Ectodermal cell (in vitro differentiated cells): ENCODE measurements at regions not wholly inside any gene's neighbourhood (a gene's known extent, or its start where the extent isn't known, plus 50 kb on each side); places are given as distances from the start of the nearest gene placed in this dataset.

Source experiments
- H3K27ac ChIP-seq: 2 replicates; pipeline ENCODE4 v1.7.0; 2013; ENCODE audit warnings: mild to moderate bottlenecking, low read depth, low read length; ENCODE audit not compliant: insufficient read depth, poor library complexity, severe bottlenecking
- H3K27me3 ChIP-seq: 2 replicates; pipeline ENCODE4 v1.7.0; 2013; ENCODE audit warnings: mild to moderate bottlenecking, low read length; ENCODE audit not compliant: insufficient read depth, control insufficient read depth, poor library complexity, severe bottlenecking
- H3K36me3 ChIP-seq: one replicate; pipeline ENCODE4 v1.7.0; 2013; ENCODE audit warnings: low read length; ENCODE audit not compliant: control insufficient read depth, insufficient read depth
- H3K4me1 ChIP-seq: one replicate; pipeline ENCODE4 v1.7.0; 2013; ENCODE audit warnings: low read length; ENCODE audit not compliant: control insufficient read depth, insufficient read depth
- H3K4me3 ChIP-seq: 2 replicates; pipeline ENCODE4 v1.7.0; 2013; ENCODE audit warnings: low read depth, low read length, control low read depth; ENCODE audit not compliant: insufficient read depth
- H3K9me3 ChIP-seq: 2 replicates; pipeline ENCODE4 v1.7.0; 2013; ENCODE audit warnings: mild to moderate bottlenecking, low read length, moderate library complexity; ENCODE audit not compliant: control insufficient read depth
- WGBS, 2 experiments: methylation state at CpG; one replicate each; pipeline ENCODE4 v1.1.7; 2013; ENCODE audit warnings: missing lambda C conversion rate in 2 of 2; 5-methylcytosine and 5-hydroxymethylcytosine counted together

GRCh38 chr2:7672027-7672684 lies 754.9 kb downstream of the RNF144A start:
- Histone ChIP-seq H3K4me1 (no peaks in the 10 kb centered on the region), H3K27me3 (no peaks in the 10 kb centered on the region), H3K4me3 (no peak overlapping the region), H3K27ac (no peak overlapping the region), H3K9me3 (peaks cover 2% of the 10 kb centered on the region), H3K36me3 (no peaks in the 10 kb centered on the region)
- WGBS, 2 experiments, result 72 to 80% methylated on average over 8 of the region's 8 CpGs

DNA sequence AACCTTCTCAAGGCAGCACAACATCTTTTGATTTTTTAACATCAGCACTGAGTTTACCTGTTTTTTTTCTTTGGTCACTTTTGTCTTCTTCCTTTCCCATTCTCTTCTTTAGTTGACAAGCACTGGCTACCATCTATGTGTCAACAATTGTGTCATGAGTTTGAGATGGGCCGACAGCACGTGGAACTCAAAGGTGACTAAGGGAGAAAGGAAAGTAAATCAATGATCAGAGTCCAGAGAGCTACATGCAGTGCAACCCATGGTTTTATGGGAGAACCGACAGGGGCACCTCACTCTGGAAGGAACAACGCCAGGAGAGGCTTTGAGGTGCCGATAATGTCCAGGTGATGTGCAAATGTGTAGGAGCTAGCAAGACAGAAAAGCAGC lies 755.5 kb downstream of the RNF144A start:
- no peaks in the 10 kb centered on the region for H3K36me3 ChIP-seq
- no peak overlapping the region for H3K4me3 ChIP-seq
- WGBS, 2 experiments, result 94% methylated on average over 5 of the region's 5 CpGs
- no peaks in the 10 kb centered on the region for H3K27me3 ChIP-seq
- no peaks in the 10 kb centered on the region for H3K4me1 ChIP-seq
- H3K9me3 ChIP-seq, result peaks cover 2% of the 10 kb centered on the region
- H3K27ac ChIP-seq, result no peak overlapping the region

DNA sequence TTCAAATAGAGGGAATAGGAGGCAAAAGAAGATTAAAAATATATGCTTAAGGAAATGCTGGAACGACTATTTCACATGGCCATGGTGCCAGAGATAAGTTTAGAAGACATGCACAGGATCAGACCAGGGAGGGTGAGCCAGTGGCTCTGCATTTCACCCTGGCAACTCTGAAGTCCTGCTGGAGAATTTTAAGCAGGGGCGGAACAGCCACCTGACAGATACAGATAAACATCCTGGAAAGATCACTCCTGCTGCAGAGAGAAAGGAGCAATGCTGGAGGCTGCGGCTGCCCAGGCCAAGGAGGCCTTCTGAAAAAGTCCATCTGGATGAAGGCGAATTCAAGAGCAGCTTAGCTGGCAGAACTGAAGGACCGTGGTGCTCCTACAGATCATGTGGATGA lies 755.9 kb downstream of the RNF144A start:
- Histone ChIP-seq H3K4me1 (no peaks in the 10 kb centered on the region), H3K9me3 (peaks cover 2% of the 10 kb centered on the region), H3K27me3 (no peaks in the 10 kb centered on the region), H3K36me3 (no peaks in the 10 kb centered on the region), H3K27ac (no peak overlapping the region), H3K4me3 (no peak overlapping the region)
- 91 to 92% methylated on average over 5 of the region's 5 CpGs for WGBS, 2 experiments

- Histone ChIP-seq H3K4me3 (no peak overlapping the region), H3K36me3 (no peaks in the 10 kb centered on the region), H3K27ac (no peak overlapping the region), H3K9me3 (peaks cover 2% of the 10 kb centered on the region), H3K4me1 (no peaks in the 10 kb centered on the region), H3K27me3 (no peaks in the 10 kb centered on the region)
- WGBS, 2 experiments, result 89 to 92% methylated on average over 2 of the region's 2 CpGs
Measured at GRCh38 chr2:7673853-7674252, 756.6 kb downstream of the RNF144A start.

DNA sequence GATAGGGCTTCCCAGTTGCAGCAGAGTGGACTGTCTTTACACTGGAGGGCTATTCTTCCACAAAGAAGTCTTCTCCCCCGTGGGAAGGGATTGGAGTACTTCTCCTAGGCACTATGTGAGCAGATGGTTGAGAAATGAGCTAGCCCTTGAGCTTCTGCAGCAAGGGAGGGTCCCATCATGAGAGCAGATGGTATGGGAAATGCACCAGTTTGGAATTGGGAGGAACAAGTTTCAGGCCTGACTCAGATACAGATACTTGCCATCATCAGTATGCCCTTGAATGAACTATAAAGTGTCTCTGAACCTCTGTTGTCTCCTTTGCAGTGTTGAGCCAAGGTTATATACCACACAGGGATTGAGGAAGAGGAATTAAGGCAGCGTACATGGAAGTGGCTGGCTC lies 757.4 kb downstream of the RNF144A start:
- Histone ChIP-seq H3K27me3 (no peaks in the 10 kb centered on the region), H3K9me3 (peaks cover 2% of the 10 kb centered on the region), H3K4me3 (no peak overlapping the region), H3K4me1 (no peaks in the 10 kb centered on the region), H3K36me3 (no peaks in the 10 kb centered on the region), H3K27ac (no peak overlapping the region)
- WGBS, 2 experiments, result 81 to 87% methylated on average over 2 of the region's 2 CpGs

GRCh38 chr2:7676714-7677113 lies 759.5 kb downstream of the RNF144A start:
- no peak overlapping the region for H3K4me3 ChIP-seq
- 96 to 97% methylated on average over 3 of the region's 3 CpGs for WGBS, 2 experiments
- H3K36me3 ChIP-seq, result no peaks in the 10 kb centered on the region
- peaks cover 2% of the 10 kb centered on the region for H3K9me3 ChIP-seq
- no peak overlapping the region for H3K27ac ChIP-seq
- no peaks in the 10 kb centered on the region for H3K27me3 ChIP-seq
- H3K4me1 ChIP-seq, result no peaks in the 10 kb centered on the region

GRCh38 chr2:7681881-7682461 lies 764.8 kb downstream of the RNF144A start:
- Histone ChIP-seq H3K27me3 (no peaks in the 10 kb centered on the region), H3K4me1 (peaks cover 5% of the 10 kb centered on the region), H3K9me3 (no peaks in the 10 kb centered on the region), H3K4me3 (no peak overlapping the region), H3K27ac (no peak overlapping the region), H3K36me3 (no peaks in the 10 kb centered on the region)
- 83 to 89% methylated on average over 3 of the region's 3 CpGs for WGBS, 2 experiments

DNA sequence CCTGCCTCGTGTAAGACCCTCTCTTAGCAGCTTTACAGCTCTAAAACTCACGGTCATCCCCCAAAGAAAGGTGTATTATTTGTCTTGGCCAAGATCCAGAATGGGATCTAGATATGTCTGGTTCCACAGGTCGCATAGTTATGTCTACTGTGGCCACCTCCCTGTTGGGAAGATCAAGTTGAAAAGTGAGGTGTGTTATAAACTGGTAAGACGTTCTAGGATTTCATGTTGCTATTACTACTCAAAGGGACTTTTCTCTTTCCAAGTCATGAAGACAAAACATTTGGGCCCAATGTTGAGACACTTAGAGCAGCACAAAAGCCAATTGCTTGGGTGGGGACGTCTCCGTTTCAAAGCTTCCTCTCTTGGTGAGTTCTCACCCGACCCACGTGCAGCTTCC lies 766.0 kb downstream of the RNF144A start:
- H3K36me3 ChIP-seq, result no peaks in the 10 kb centered on the region
- peaks cover 5% of the 10 kb centered on the region for H3K4me1 ChIP-seq
- no peaks in the 10 kb centered on the region for H3K27me3 ChIP-seq
- 95 to 97% methylated on average over 8 of the region's 8 CpGs for WGBS, 2 experiments
- H3K9me3 ChIP-seq, result no peaks in the 10 kb centered on the region
- no peak overlapping the region for H3K4me3 ChIP-seq
- H3K27ac ChIP-seq, result no peak overlapping the region

GRCh38 chr2:7683708-7684107 lies 766.5 kb downstream of the RNF144A start:
- no peaks in the 10 kb centered on the region for H3K27me3 ChIP-seq
- no peaks in the 10 kb centered on the region for H3K9me3 ChIP-seq
- H3K27ac ChIP-seq, result no peak overlapping the region
- no peak overlapping the region for H3K4me3 ChIP-seq
- whole genome bisulfite sequencing, 2 experiments, result 96 to 98% methylated on average over 6 of the region's 6 CpGs
- H3K36me3 ChIP-seq, result no peaks in the 10 kb centered on the region
- peaks cover 5% of the 10 kb centered on the region for H3K4me1 ChIP-seq

- WGBS, 2 experiments, result 86 to 87% methylated on average over 5 of the region's 5 CpGs
- Histone ChIP-seq H3K9me3 (no peaks in the 10 kb centered on the region), H3K27me3 (no peaks in the 10 kb centered on the region), H3K4me3 (no peak overlapping the region), H3K4me1 (peaks cover 5% of the 10 kb centered on the region), H3K36me3 (no peaks in the 10 kb centered on the region), H3K27ac (no peak overlapping the region)
Measured at GRCh38 chr2:7685342-7686015, 768.3 kb downstream of the RNF144A start.
